ENCODE measurements at regions not wholly inside any gene's neighbourhood (a gene's known extent, or its start where the extent isn't known, plus 50 kb on each side); places are given as distances from the start of the nearest gene placed in this dataset.
"Not testable (repeated sequence)": the region's sequence is repeated elsewhere in the genome, so short reads cannot be mapped to it uniquely, and the experiment has no call there.

- not testable (repeated sequence) for H3K27ac Mint-ChIP-seq, H3K27me3 Mint-ChIP-seq, ATAC-seq, H3K4me1 Mint-ChIP-seq, H3K4me3 Mint-ChIP-seq, DNase-seq
- H3K9me3 Mint-ChIP-seq: peaks cover 5 to 14% of the 10 kb centered on the region in 2 donors
Measured at GRCh38 chr11:42949738-42950376, 361.9 kb upstream of the API5 start.

DNA sequence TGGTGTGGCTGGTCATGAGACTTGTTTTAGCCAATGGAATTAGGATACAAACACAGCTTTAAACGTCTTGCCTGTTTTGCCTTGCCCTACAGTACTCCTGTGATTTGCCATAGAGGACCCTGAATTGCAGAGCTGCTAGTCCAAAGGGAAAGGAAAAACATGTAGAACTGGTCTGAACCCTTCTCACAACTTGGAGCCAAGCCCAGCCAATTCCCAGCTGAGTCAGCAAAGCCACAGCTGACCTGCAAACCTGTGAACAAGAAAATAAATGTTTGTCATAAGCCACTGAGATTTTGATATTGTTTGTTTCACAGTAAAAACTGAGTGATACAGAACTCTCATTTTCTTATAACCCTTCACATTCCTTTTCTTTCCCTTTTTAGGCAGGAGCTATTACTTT is 360.5 kb upstream of the API5 start:
- Mint-ChIP-seq H3K27me3 (no peaks in the 10 kb centered on the region), H3K9me3 (peaks cover 10 to 14% of the 10 kb centered on the region in 2 donors), H3K4me1 (no peaks in the 10 kb centered on the region), H3K27ac (no peak overlapping the region), H3K4me3 (no peak overlapping the region)
- no peak for ATAC-seq
- no peak for DNase-seq

DNA sequence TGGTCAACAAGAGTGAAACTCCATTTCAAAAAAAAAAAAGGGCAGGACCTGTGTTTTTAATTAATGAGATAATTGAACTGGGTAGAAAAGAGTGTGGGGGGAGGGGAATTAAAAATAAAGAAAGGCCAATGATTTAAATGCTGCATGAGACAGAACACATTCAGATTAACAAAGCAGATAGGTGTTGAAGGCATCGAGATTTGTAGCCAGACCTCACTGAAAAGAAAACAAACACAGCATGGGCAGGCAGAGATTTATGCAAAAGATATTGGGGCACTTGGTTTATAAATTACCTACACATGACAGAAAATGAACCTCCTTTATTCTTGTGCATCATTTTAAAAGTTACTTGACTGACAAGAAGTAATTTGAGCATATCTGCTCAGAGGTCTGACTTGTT is 354.0 kb upstream of the API5 start:
- peaks cover 0 to 6% of the 10 kb centered on the region in 2 donors for H3K9me3 Mint-ChIP-seq
- ATAC-seq: no peak
- no peaks in the 10 kb centered on the region for H3K27me3 Mint-ChIP-seq
- no peak for DNase-seq
- H3K27ac Mint-ChIP-seq: no peak overlapping the region
- no peaks in the 10 kb centered on the region for H3K4me1 Mint-ChIP-seq
- no peak overlapping the region for H3K4me3 Mint-ChIP-seq

- no peaks in the 10 kb centered on the region for H3K4me1 Mint-ChIP-seq
- H3K9me3 Mint-ChIP-seq: peaks cover 0 to 6% of the 10 kb centered on the region in 2 donors
- H3K4me3 Mint-ChIP-seq: no peak overlapping the region
- no peak for ATAC-seq
- DNase-seq: no peak
- no peak overlapping the region for H3K27ac Mint-ChIP-seq
- no peaks in the 10 kb centered on the region for H3K27me3 Mint-ChIP-seq
Measured at GRCh38 chr11:42958635-42959034, 353.2 kb upstream of the API5 start.

- no peaks in the 10 kb centered on the region for H3K9me3 Mint-ChIP-seq
- ATAC-seq (no peak), DNase-seq (no peak)
- H3K4me1 Mint-ChIP-seq: no peaks in the 10 kb centered on the region
- H3K4me3 Mint-ChIP-seq: no peak overlapping the region
- no peak overlapping the region for H3K27ac Mint-ChIP-seq
- H3K27me3 Mint-ChIP-seq: no peaks in the 10 kb centered on the region
Measured at GRCh38 chr11:42960521-42961088, 351.2 kb upstream of the API5 start.

DNA sequence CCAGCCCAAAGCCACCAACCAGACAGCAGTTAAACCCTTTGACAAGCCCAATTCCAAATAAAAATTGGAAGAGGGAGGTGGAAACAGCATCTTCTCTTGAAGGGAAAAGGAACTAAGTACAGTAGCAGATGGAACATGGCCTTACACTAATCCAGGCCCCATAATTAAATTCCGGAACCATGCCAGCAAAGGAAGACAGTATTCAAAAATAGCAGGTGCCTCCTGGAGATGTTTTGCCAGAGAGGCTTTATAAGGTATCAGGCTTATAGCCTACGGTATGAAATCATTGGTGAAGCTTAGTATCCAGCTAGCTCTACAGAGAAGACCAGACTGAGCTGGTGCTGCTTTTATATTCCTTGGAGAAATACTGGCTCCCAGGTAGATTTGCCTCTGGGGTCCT is 344.1 kb upstream of the API5 start:
- Mint-ChIP-seq H3K27ac (no peak overlapping the region), H3K9me3 (peaks cover 0 to 8% of the 10 kb centered on the region in 2 donors), H3K4me3 (no peak overlapping the region), H3K27me3 (no peaks in the 10 kb centered on the region), H3K4me1 (no peaks in the 10 kb centered on the region)
- ATAC-seq (no peak), DNase-seq (no peak)

- Mint-ChIP-seq H3K9me3 (peaks cover 0 to 8% of the 10 kb centered on the region in 2 donors), H3K4me3 (no peak overlapping the region), H3K27me3 (no peaks in the 10 kb centered on the region), H3K27ac (no peak overlapping the region), H3K4me1 (no peaks in the 10 kb centered on the region)
- no peak for ATAC-seq
- no peak for DNase-seq
Measured at GRCh38 chr11:42972741-42973140, 339.1 kb upstream of the API5 start.

- Mint-ChIP-seq H3K4me3 (no peak overlapping the region), H3K9me3 (peaks cover 6 to 13% of the 10 kb centered on the region in 2 donors), H3K27ac (no peak overlapping the region), H3K4me1 (no peaks in the 10 kb centered on the region), H3K27me3 (no peaks in the 10 kb centered on the region)
- DNase-seq (no peak), ATAC-seq (no peak)
Measured at GRCh38 chr11:42974510-42975179, 337.2 kb upstream of the API5 start.

DNA sequence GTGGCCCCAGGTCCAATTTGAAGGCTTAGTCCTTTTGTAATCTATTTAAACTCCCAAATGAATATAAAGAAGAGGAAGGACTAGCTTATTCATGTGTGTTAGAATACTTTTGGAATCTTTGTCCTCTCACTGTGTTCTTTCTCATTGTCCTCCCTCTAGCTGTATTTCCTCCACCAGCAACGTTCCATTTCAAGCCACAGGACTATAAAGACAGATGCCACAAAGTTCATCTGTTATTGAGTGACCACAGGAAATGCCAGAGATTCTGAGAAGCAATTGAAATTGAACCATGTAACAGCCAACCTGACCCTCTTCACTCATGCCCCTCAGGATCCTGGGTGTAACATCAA is 336.6 kb upstream of the API5 start:
- Mint-ChIP-seq H3K9me3 (peaks cover 7 to 8% of the 10 kb centered on the region in 2 donors), H3K27me3 (no peaks in the 10 kb centered on the region), H3K4me3 (no peak overlapping the region), H3K27ac (no peak overlapping the region), H3K4me1 (no peaks in the 10 kb centered on the region)
- DNase-seq (no peak), ATAC-seq (no peak)

- Mint-ChIP-seq H3K4me1 (no peaks in the 10 kb centered on the region), H3K27me3 (no peaks in the 10 kb centered on the region), H3K27ac (no peak overlapping the region), H3K4me3 (no peak overlapping the region), H3K9me3 (peaks cover 7% of the 10 kb centered on the region in 2 donors)
- DNase-seq (no peak), ATAC-seq (no peak)
Measured at GRCh38 chr11:42976636-42977217, 335.1 kb upstream of the API5 start.

DNA sequence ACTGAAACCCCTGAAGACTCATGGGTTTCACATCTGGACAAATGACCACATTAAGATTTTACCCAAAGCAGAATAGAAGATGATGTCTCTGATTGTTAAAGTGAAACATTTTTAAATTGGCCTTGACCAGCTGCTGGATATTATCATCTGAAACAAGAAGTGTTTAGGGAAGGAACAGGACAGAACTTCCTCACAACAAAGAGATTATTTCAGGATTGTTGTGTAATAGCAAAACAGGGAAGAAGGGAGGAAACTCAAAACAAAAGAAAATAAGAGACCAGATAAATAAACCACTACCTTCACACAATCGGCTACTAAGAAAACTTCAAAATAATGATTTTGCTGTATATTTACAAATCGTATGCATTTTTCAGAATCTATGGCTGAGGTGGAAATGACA is 319.2 kb upstream of the API5 start:
- H3K4me1 Mint-ChIP-seq: no peaks in the 10 kb centered on the region

DNA sequence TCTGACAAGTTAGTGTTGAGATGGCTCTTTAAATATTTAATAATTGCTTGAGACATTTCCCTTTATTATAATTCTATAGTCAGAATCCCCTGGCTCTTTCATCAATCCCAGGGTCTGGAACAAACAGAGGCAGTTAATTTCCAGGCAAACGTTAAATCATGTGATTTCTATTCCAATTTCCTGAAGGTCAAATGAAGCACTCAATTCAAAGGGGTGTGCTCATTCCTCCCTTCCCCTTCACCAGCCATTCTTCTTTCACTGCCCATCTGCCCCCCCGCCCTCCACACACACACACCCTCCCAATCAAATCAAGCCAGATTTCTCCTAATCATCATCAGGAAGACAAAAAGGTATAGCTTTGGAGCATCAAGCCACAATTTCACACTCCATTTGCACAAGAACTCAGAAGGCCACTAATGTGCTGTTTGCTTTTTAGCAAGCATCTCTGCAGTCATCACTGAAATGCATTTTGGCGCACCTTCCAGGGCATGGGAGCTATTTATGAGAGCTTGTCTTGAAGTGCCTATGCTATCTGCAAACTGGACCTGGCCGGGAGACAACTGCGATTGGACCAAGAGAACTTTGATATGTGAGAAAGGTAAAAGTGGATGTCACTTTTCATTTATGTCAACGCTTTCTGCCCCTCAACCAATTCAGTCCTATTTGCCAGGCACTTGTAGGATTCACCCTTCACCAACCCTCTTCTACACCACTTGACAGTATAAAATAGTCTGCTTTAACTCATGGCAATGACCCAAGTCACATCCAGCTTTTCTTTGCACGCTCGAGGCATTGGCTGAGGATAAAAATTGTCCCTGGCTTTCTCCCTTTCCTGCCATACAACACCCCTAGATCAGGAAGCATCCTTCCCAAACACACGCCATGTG is 315.1 kb upstream of the API5 start:
- no peaks in the 10 kb centered on the region for H3K9me3 Mint-ChIP-seq
- ATAC-seq (no peak), DNase-seq (no peak)
- H3K27ac Mint-ChIP-seq: no peak overlapping the region
- H3K4me3 Mint-ChIP-seq: no peak overlapping the region
- no peaks in the 10 kb centered on the region for H3K4me1 Mint-ChIP-seq
- H3K27me3 Mint-ChIP-seq: no peaks in the 10 kb centered on the region

More for the DNA sequence above, 319.2 kb upstream of the API5 start:
- no peak overlapping the region for H3K4me3 Mint-ChIP-seq
- no peak for DNase-seq
- no peaks in the 10 kb centered on the region for H3K9me3 Mint-ChIP-seq
- no peak overlapping the region for H3K27ac Mint-ChIP-seq
- ATAC-seq: no peak
- no peaks in the 10 kb centered on the region for H3K27me3 Mint-ChIP-seq

DNA sequence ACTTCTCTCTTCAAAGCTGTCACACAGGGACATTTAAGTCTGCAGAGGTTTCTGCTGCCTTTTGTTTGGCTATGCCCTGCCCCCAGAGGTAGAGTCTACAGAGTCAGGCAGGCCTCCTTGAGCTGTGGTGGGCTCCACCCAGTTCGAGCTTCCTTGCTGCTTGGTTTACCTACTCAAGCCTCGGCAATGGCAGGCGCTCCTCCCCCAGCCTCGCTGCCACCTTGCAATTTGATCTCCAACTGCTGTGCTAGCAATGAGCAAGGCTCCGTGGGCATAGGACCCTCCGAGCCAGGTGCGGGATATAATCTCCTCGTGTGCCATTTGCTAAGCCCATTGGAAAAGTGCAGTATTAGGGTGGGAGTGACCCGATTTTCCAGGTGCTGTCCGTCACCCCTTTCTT is 306.9 kb upstream of the API5 start:
- ATAC-seq, H3K4me1 Mint-ChIP-seq, H3K27ac Mint-ChIP-seq, H3K4me3 Mint-ChIP-seq, DNase-seq, H3K27me3 Mint-ChIP-seq: not testable (repeated sequence)
- peaks cover 5 to 16% of the 10 kb centered on the region in 2 donors for H3K9me3 Mint-ChIP-seq

GRCh38 chr11:43010042-43010441 is 301.8 kb upstream of the API5 start:
- H3K27me3 Mint-ChIP-seq: no peaks in the 10 kb centered on the region
- no peaks in the 10 kb centered on the region for H3K4me1 Mint-ChIP-seq
- ATAC-seq: no peak
- no peak overlapping the region for H3K27ac Mint-ChIP-seq
- no peak for DNase-seq
- no peak overlapping the region for H3K4me3 Mint-ChIP-seq
- H3K9me3 Mint-ChIP-seq: peaks cover 11 to 16% of the 10 kb centered on the region in 2 donors

- no peak overlapping the region for H3K4me3 Mint-ChIP-seq
- DNase-seq (no peak), ATAC-seq (no peak)
- no peaks in the 10 kb centered on the region for H3K4me1 Mint-ChIP-seq
- no peak overlapping the region for H3K27ac Mint-ChIP-seq
- H3K9me3 Mint-ChIP-seq: peaks cover 11% of the 10 kb centered on the region in 2 donors
- no peaks in the 10 kb centered on the region for H3K27me3 Mint-ChIP-seq
Measured at GRCh38 chr11:43012606-43013005, 299.2 kb upstream of the API5 start.

All from stimulated activated naive CD8-positive, alpha-beta T cell treated with anti-CD3 and anti-CD28 coated beads, Interleukin-15, amount 100 ng/mL, for 72 hours (primary cell).